Lung (tissue), 11 donors: ENCODE measurements at regions not wholly inside any gene's neighbourhood (a gene's known extent, or its start where the extent isn't known, plus 50 kb on each side); places are given as distances from the start of the nearest gene placed in this dataset.
"Not testable (repeated sequence)": the region's sequence is repeated elsewhere in the genome, so short reads cannot be mapped to it uniquely, and the experiment has no call there.

ENCODE experiments used
- ATAC-seq: fragments of 200-7000 bp; cut with Tn5 transposase; one replicate; pipeline ENCODE4 v1.9.1; 2020; ENCODE audit warnings: moderate number of reproducible peaks; ENCODE audit not compliant: insufficient read depth, low FRiP score
- DNase-seq, 3 donors: peaks; one replicate each; pipeline ENCODE4 v3.0.0-alpha.2; 2013 to 2017
- H3K27ac ChIP-seq, 2 donors: one replicate each; pipeline ENCODE4 v1.5.1; 2013; ENCODE audit warnings: mild to moderate bottlenecking in 2 of 2, moderate library complexity in 2 of 2, control low read depth in 1 of 2, inconsistent platforms in 1 of 2, low read depth in 1 of 2, low read length in 1 of 2
- H3K27me3 ChIP-seq, 3 donors: one replicate each; pipeline ENCODE4 v1.5.1; 2013; ENCODE audit warnings: low read length in 2 of 3; ENCODE audit not compliant: control insufficient read depth in 3 of 3, insufficient read depth in 3 of 3
- H3K36me3 ChIP-seq, 4 donors: one replicate each; pipeline ENCODE4 v1.5.1; 2013; ENCODE audit warnings: low read length in 4 of 4, mild to moderate bottlenecking in 1 of 4, moderate library complexity in 1 of 4; ENCODE audit not compliant: control insufficient read depth in 4 of 4, insufficient read depth in 4 of 4
- H3K4me1 ChIP-seq, 5 donors: one replicate each; pipeline ENCODE4 v1.5.1; 2013; ENCODE audit warnings: low read length in 5 of 5, mild to moderate bottlenecking in 2 of 5, moderate library complexity in 1 of 5; ENCODE audit not compliant: control insufficient read depth in 5 of 5, insufficient read depth in 5 of 5
- H3K4me3 ChIP-seq: one replicate; pipeline ENCODE4 v1.5.1; 2013; ENCODE audit warnings: mild to moderate bottlenecking, control low read depth, moderate library complexity
- H3K9ac ChIP-seq, 2 donors: one replicate each; pipeline ENCODE4 v1.5.1; 2013; ENCODE audit warnings: low read length in 2 of 2, control low read depth in 1 of 2; ENCODE audit not compliant: insufficient read depth in 1 of 2
- H3K9me3 ChIP-seq, 4 donors: one replicate each; pipeline ENCODE4 v1.5.1; 2013; ENCODE audit warnings: low read length in 3 of 4, mild to moderate bottlenecking in 1 of 4, moderate library complexity in 1 of 4; ENCODE audit not compliant: control insufficient read depth in 4 of 4, insufficient read depth in 3 of 4
- CTCF ChIP-seq: IDR thresholded peaks from 2 replicates; pipeline ENCODE4 v1.5.1; 2012; ENCODE audit warnings: mild to moderate bottlenecking; ENCODE audit errors: control extremely low read depth, extremely low read depth
- WGBS, 2 donors: extraction: QIAGEN DNeasy Blood & Tissue Kit; methylation state at CpG; one replicate each; pipeline ENCODE4 v1.1.7; 2013; 5-methylcytosine and 5-hydroxymethylcytosine counted together
- donor health status: control.
- donor health status: control.
- donor health status: Bipolar disorder and iron deficiency.
- donor health status: healthy.
- donor health status: DM: yes; HTN: yes; CAD: no.

DNA sequence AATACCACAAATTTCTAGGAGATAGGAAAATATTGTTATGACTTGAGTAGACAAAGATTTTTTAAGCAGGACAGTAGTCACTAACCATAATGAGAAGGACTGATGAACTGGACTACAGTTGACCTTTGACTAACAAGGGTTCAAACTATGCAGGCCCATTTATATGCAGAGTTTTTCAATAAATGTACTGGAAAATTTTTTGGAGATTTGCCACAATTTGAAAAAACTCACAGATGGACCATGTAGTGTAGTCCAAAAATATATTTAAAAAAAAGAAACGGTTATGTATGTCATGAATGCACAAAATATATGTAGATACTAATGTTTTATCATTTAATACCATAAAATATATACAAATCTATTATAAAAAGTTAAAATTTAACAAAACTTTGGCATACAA, 151.8 kb downstream of the LRRN1 start:
- peak in 2 of 3 donors; percentile 66 to 76 for DNase-seq
- no peak for TF ChIP-seq CTCF

DNA sequence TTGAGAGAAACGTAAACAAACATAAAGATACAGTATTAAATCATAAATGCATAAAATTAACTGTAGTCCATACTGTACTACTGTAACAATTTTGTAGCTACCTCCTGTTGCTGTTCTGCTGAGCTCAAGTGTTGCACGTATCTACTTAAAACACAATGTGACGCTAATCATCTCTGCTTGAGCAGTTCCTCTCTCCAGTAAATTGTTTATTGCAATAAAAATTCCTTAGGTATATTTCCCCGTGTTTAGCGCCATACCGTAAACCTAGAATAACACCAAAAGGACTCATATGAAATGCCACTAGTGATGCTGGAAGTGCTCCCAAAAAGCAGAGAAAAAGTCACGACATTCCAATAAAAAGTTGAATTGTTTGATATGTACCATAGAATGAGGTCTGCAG, 152.3 kb downstream of the LRRN1 start:
- Histone ChIP-seq H3K27me3 (no peaks in the 10 kb centered on the region), H3K9ac (no peak overlapping the region), H3K27ac (no peak overlapping the region), H3K36me3 (no peaks in the 10 kb centered on the region), H3K4me3 (no peak overlapping the region), H3K4me1 (peaks cover 0 to 8% (median 0%) of the 10 kb centered on the region in 5 donors), H3K9me3 (no peaks in the 10 kb centered on the region)
- no peak for ATAC-seq
- DNase-seq = peak; percentile 13 to 54 (median 29)
- TF ChIP-seq CTCF = no peak
- 73 to 74% methylated on average over 7 of the region's 7 CpGs for WGBS, 2 donors

More for the DNA sequence above, 151.8 kb downstream of the LRRN1 start:
- Histone ChIP-seq H3K9me3 (peaks cover 0 to 2% (median 0%) of the 10 kb centered on the region in 4 donors), H3K27ac (no peak overlapping the region), H3K4me3 (no peak overlapping the region), H3K9ac (no peak overlapping the region), H3K27me3 (no peaks in the 10 kb centered on the region), H3K4me1 (peaks cover 0 to 8% (median 0%) of the 10 kb centered on the region in 5 donors), H3K36me3 (no peaks in the 10 kb centered on the region)
- ATAC-seq = no peak
- 0 to 17% methylated on average over 1 of the region's 1 CpG for WGBS, 2 donors

DNA sequence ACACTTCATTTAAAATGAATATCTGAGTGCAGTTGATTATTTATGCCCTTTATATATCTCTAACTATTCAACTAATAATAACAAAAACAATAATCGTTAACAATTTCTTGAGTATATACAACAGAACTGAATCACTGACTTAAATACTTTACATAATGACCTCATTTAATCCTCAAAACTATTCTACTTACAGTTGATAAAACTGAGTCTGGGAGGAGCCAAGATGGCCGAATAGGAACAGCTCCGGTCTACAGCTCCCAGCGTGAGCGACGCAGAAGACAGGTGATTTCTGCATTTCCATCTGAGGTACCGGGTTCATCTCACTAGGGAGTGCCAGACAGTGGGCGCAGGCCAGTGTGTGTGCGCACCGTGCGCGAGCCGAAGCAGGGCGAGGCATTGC, 163.6 kb downstream of the LRRN1 start:
- not testable (repeated sequence) for H3K27me3 ChIP-seq, H3K4me3 ChIP-seq, H3K27ac ChIP-seq, H3K36me3 ChIP-seq, H3K4me1 ChIP-seq, H3K9me3 ChIP-seq, H3K9ac ChIP-seq, ATAC-seq, DNase-seq
- 66 to 84% methylated on average over 6 of the region's 14 CpGs for WGBS, 2 donors

DNA sequence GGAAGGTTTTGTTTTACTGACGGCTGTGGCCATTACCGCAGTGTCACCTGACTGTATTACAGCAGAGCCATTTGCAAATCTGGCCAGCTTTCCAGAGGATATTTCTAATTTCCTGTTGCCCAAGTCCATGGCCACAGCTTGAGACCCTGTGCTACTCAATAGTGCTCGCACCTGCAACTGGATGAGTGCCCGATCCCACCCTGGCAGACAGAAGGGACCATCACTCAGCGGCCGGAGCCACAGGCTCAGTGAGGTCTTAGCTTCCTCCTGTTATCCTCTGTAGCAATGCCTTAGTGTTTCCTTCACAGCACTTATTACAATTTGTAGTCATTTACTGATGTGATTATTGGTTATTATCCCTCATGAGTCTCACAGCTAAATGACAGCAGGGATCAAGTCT, 184.8 kb downstream of the LRRN1 start:
- no peaks in the 10 kb centered on the region for H3K36me3 ChIP-seq
- no peak overlapping the region for H3K9ac ChIP-seq
- H3K27me3 ChIP-seq = no peaks in the 10 kb centered on the region
- DNase-seq = no peak
- no peak overlapping the region for H3K27ac ChIP-seq
- no peak for ATAC-seq
- 49 to 75% methylated on average over 6 of the region's 6 CpGs for WGBS, 2 donors
- TF ChIP-seq CTCF = no peak
- no peaks in the 10 kb centered on the region for H3K4me1 ChIP-seq
- no peak overlapping the region for H3K4me3 ChIP-seq
- no peaks in the 10 kb centered on the region for H3K9me3 ChIP-seq
